HUES48 (cell line): ENCODE measurements at regions not wholly inside any gene's neighbourhood (a gene's known extent, or its start where the extent isn't known, plus 50 kb on each side); places are given as distances from the start of the nearest gene placed in this dataset.

Source experiments
- H3K27ac ChIP-seq: one replicate; pipeline ENCODE4 v1.7.0; 2013; ENCODE audit warnings: low read depth, low read length, inconsistent platforms
- H3K27me3 ChIP-seq: 2 replicates; pipeline ENCODE4 v1.6.1; 2013; ENCODE audit warnings: mild to moderate bottlenecking, low read length; ENCODE audit not compliant: control insufficient read depth, insufficient read depth
- H3K36me3 ChIP-seq: 2 replicates; pipeline ENCODE4 v1.6.1; 2013; ENCODE audit warnings: low read length; ENCODE audit not compliant: control insufficient read depth, insufficient read depth
- H3K4me1 ChIP-seq: 2 replicates; pipeline ENCODE4 v1.6.1; 2013; ENCODE audit warnings: mild to moderate bottlenecking, low read length; ENCODE audit not compliant: control insufficient read depth, insufficient read depth
- H3K4me3 ChIP-seq: 2 replicates; pipeline ENCODE4 v1.5.1; 2013; ENCODE audit warnings: mild to moderate bottlenecking, low read depth, low read length
- H3K9ac ChIP-seq: 2 replicates; pipeline ENCODE4 v1.6.1; 2013; ENCODE audit warnings: mild to moderate bottlenecking, low read depth, low read length, moderate library complexity
- H3K9me3 ChIP-seq: 2 replicates; pipeline ENCODE4 v1.6.1; 2013; ENCODE audit warnings: low read length; ENCODE audit not compliant: control insufficient read depth, insufficient read depth

- no peaks in the 10 kb centered on the region for H3K9me3 ChIP-seq
- H3K4me3 ChIP-seq = no peak overlapping the region
- no peaks in the 10 kb centered on the region for H3K4me1 ChIP-seq
- H3K36me3 ChIP-seq = no peaks in the 10 kb centered on the region
- H3K9ac ChIP-seq = no peak overlapping the region
- H3K27me3 ChIP-seq = no peaks in the 10 kb centered on the region
- H3K27ac ChIP-seq = no peak overlapping the region
These were observed 248.1 kb downstream of the IRX1 start for GRCh38 chr5:3843706-3844105.

- H3K9me3 ChIP-seq = no peaks in the 10 kb centered on the region
- no peaks in the 10 kb centered on the region for H3K27me3 ChIP-seq
- H3K27ac ChIP-seq = no peak overlapping the region
- no peak overlapping the region for H3K9ac ChIP-seq
- H3K36me3 ChIP-seq = no peaks in the 10 kb centered on the region
- H3K4me1 ChIP-seq = no peaks in the 10 kb centered on the region
- no peak overlapping the region for H3K4me3 ChIP-seq
These were observed 248.6 kb downstream of the IRX1 start for GRCh38 chr5:3844266-3844665.

- Histone ChIP-seq H3K9ac (no peak overlapping the region), H3K4me1 (no peaks in the 10 kb centered on the region), H3K27me3 (no peaks in the 10 kb centered on the region), H3K36me3 (no peaks in the 10 kb centered on the region), H3K27ac (no peak overlapping the region), H3K4me3 (no peak overlapping the region), H3K9me3 (no peaks in the 10 kb centered on the region)
These were observed 249.6 kb downstream of the IRX1 start for GRCh38 chr5:3845230-3845629.

GRCh38 chr5:3852161-3852916, 256.7 kb downstream of the IRX1 start:
- Histone ChIP-seq H3K27ac (no peak overlapping the region), H3K4me1 (no peaks in the 10 kb centered on the region), H3K36me3 (no peaks in the 10 kb centered on the region), H3K9me3 (no peaks in the 10 kb centered on the region), H3K9ac (no peak overlapping the region), H3K27me3 (no peaks in the 10 kb centered on the region), H3K4me3 (no peak overlapping the region)

- Histone ChIP-seq H3K27me3 (no peaks in the 10 kb centered on the region), H3K9me3 (no peaks in the 10 kb centered on the region), H3K27ac (no peak overlapping the region), H3K4me1 (no peaks in the 10 kb centered on the region), H3K9ac (no peak overlapping the region), H3K4me3 (no peak overlapping the region), H3K36me3 (no peaks in the 10 kb centered on the region)
These were observed 257.7 kb downstream of the IRX1 start for GRCh38 chr5:3853362-3853761.

- no peak overlapping the region for H3K9ac ChIP-seq
- H3K4me3 ChIP-seq = no peak overlapping the region
- H3K4me1 ChIP-seq = no peaks in the 10 kb centered on the region
- H3K27ac ChIP-seq = no peak overlapping the region
- H3K36me3 ChIP-seq = no peaks in the 10 kb centered on the region
- H3K9me3 ChIP-seq = no peaks in the 10 kb centered on the region
- H3K27me3 ChIP-seq = no peaks in the 10 kb centered on the region
These were observed 258.7 kb downstream of the IRX1 start for GRCh38 chr5:3854188-3854821.

- H3K27me3 ChIP-seq = no peaks in the 10 kb centered on the region
- H3K27ac ChIP-seq = no peak overlapping the region
- H3K4me3 ChIP-seq = no peak overlapping the region
- no peaks in the 10 kb centered on the region for H3K36me3 ChIP-seq
- H3K4me1 ChIP-seq = no peaks in the 10 kb centered on the region
- no peaks in the 10 kb centered on the region for H3K9me3 ChIP-seq
- H3K9ac ChIP-seq = no peak overlapping the region
These were observed 260.4 kb downstream of the IRX1 start for GRCh38 chr5:3856036-3856435.

GRCh38 chr5:3858524-3858923, 262.9 kb downstream of the IRX1 start:
- no peaks in the 10 kb centered on the region for H3K9me3 ChIP-seq
- H3K27me3 ChIP-seq = no peaks in the 10 kb centered on the region
- no peak overlapping the region for H3K4me3 ChIP-seq
- H3K9ac ChIP-seq = no peak overlapping the region
- H3K4me1 ChIP-seq = no peaks in the 10 kb centered on the region
- no peak overlapping the region for H3K27ac ChIP-seq
- no peaks in the 10 kb centered on the region for H3K36me3 ChIP-seq

- Histone ChIP-seq H3K9ac (no peak overlapping the region), H3K4me1 (peaks cover 3% of the 10 kb centered on the region), H3K9me3 (no peaks in the 10 kb centered on the region), H3K36me3 (no peaks in the 10 kb centered on the region), H3K27me3 (no peaks in the 10 kb centered on the region), H3K4me3 (no peak overlapping the region), H3K27ac (no peak overlapping the region)
These were observed 267.3 kb downstream of the IRX1 start for GRCh38 chr5:3862906-3863305.

GRCh38 chr5:3875144-3875543, 279.5 kb downstream of the IRX1 start:
- H3K4me1 ChIP-seq = peaks cover 6% of the 10 kb centered on the region; the same call in 1 of the 2 replicates
- H3K27ac ChIP-seq = no peak overlapping the region
- no peak overlapping the region for H3K9ac ChIP-seq
- no peaks in the 10 kb centered on the region for H3K9me3 ChIP-seq
- H3K4me3 ChIP-seq = no peak overlapping the region
- H3K27me3 ChIP-seq = no peaks in the 10 kb centered on the region
- no peaks in the 10 kb centered on the region for H3K36me3 ChIP-seq

- H3K27me3 ChIP-seq = no peaks in the 10 kb centered on the region
- no peak overlapping the region for H3K4me3 ChIP-seq
- no peaks in the 10 kb centered on the region for H3K36me3 ChIP-seq
- no peak overlapping the region for H3K9ac ChIP-seq
- no peaks in the 10 kb centered on the region for H3K4me1 ChIP-seq
- H3K27ac ChIP-seq = no peak overlapping the region
- H3K9me3 ChIP-seq = no peaks in the 10 kb centered on the region
These were observed 282.6 kb downstream of the IRX1 start for GRCh38 chr5:3878267-3878666.
